ENCODE measurements at regions not wholly inside any gene's neighbourhood (a gene's known extent, or its start where the extent isn't known, plus 50 kb on each side); places are given as distances from the start of the nearest gene placed in this dataset.

DNA sequence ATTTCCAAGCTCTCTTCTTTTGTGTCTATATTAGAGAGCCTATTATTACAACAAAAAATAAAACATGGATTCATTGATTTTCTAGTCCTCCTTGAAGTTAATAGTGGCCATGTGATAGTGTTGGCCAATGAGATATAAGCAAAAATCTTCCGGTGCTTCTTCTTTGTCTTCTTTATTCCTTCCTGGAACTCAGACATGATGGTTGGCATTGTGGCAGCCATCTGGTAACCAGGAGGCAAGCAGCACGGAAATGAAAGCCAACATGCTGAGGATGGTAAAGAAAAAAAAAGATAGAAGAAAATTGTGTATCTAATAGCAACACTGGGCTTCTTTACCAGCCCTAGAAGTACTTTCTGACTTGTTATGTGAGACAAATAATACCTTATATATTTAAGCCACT is 50.8 kb upstream of the SEL1L start:
- Histone ChIP-seq H3K36me3 (no peaks in the 10 kb centered on the region), H3K4me1 (no peaks in the 10 kb centered on the region), H3K27ac (no peak overlapping the region), H3K27me3 (no peaks in the 10 kb centered on the region), H3K9me3 (no peaks in the 10 kb centered on the region), H3K4me3 (no peak overlapping the region)
- no peak for ATAC-seq
- TF ChIP-seq, protein P1, sequence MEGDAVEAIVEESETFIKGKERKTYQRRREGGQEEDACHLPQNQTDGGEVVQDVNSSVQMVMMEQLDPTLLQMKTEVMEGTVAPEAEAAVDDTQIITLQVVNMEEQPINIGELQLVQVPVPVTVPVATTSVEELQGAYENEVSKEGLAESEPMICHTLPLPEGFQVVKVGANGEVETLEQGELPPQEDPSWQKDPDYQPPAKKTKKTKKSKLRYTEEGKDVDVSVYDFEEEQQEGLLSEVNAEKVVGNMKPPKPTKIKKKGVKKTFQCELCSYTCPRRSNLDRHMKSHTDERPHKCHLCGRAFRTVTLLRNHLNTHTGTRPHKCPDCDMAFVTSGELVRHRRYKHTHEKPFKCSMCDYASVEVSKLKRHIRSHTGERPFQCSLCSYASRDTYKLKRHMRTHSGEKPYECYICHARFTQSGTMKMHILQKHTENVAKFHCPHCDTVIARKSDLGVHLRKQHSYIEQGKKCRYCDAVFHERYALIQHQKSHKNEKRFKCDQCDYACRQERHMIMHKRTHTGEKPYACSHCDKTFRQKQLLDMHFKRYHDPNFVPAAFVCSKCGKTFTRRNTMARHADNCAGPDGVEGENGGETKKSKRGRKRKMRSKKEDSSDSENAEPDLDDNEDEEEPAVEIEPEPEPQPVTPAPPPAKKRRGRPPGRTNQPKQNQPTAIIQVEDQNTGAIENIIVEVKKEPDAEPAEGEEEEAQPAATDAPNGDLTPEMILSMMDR (IDR thresholded peaks at IDR 0.05), result no peak
- DNase-seq, result no peak
- intact Hi-C loops (cut with DNase I), result no loop called here

DNA sequence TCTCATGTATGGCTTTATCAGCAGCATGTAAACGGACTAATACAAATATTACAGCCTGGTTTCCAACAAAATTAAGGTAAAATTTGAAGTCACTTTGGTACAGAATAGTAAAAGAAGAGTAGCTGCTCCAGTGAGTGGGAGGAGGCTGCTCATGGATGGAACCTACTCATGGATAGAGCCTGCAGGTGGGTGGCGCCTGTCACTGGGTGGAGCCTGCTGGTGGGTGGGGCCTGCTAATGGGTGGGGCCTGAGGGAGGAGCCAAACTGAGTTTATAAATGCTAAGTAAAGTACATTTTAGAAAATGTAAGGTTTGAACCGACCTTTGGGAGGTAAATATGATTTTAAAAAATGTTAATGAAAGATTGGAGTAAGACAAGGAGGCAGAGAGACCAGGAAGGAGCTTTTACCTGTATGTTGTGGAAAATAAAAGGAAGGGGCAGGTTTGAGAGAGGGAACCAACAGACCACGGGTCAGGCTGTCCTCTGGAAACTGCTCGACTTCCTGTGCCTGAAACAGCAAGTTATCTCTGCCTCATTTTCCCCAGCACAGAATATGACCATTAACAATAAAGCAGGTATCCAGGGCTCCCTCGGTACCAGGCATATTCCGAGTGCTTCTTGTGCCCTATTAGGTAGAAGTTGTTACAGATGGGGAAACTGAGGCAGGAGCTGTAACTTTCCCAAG is 55.9 kb upstream of the SEL1L start:
- no peaks in the 10 kb centered on the region for H3K27me3 ChIP-seq
- DNase-seq (no peak), ATAC-seq (no peak)
- H3K36me3 ChIP-seq, result no peaks in the 10 kb centered on the region
- H3K9me3 ChIP-seq, result no peaks in the 10 kb centered on the region
- intact Hi-C loops (cut with DNase I), result no loop called here
- TF ChIP-seq, protein P1 (IDR thresholded peaks at IDR 0.05), result no peak
- H3K4me3 ChIP-seq, result no peak overlapping the region
- H3K4me1 ChIP-seq, result no peaks in the 10 kb centered on the region
- no peak overlapping the region for H3K27ac ChIP-seq

DNA sequence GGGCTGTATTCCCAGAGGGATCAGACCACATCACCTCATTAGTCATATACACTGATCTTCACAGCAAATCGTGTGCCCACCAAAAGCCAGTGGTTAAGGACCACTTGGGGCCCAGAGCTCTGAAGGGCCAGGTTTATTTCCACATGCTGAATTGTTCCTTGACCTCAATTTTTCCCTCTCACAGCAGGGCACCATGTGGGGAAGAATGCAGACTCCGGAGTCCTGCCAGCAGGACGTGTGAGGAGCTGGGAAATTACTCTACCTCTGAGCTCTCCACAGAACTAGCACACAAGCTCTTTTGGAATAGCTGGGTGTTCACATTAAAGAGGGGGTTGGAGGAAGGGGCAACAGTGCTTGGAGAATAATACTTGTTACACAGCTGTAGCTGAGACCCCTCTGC is 57.6 kb upstream of the SEL1L start:
- Histone ChIP-seq H3K4me1 (no peaks in the 10 kb centered on the region), H3K9me3 (no peaks in the 10 kb centered on the region), H3K27ac (no peak overlapping the region), H3K36me3 (no peaks in the 10 kb centered on the region), H3K27me3 (no peaks in the 10 kb centered on the region), H3K4me3 (no peak overlapping the region)
- no peak for ATAC-seq
- intact Hi-C loops (cut with DNase I), result no loop called here
- no peak for DNase-seq
- TF ChIP-seq, protein P1 (IDR thresholded peaks at IDR 0.05), result no peak

DNA sequence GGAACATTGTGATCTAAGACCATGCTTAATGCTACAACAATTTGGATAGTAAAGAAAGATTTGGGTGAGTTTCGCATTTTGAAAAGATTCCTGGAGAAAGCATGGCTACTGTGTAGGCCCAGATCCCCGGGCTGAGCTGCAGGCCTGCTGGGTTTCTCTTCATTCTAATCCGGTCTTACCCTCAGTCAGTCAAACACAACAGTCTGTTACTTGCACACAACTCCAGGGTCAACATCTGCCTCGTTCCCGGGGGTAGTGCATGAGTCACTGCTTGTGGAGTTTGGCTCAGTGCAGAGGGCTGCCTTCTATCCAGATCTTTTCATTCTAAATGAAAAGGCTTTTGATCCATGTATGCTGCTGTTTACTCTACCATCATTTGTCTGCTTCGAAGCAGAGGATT is 60.4 kb upstream of the SEL1L start:
- Histone ChIP-seq H3K27me3 (no peaks in the 10 kb centered on the region), H3K27ac (no peak overlapping the region), H3K4me1 (no peaks in the 10 kb centered on the region), H3K9me3 (no peaks in the 10 kb centered on the region), H3K4me3 (no peak overlapping the region), H3K36me3 (no peaks in the 10 kb centered on the region)
- TF ChIP-seq, protein P1 (IDR thresholded peaks at IDR 0.05), result no peak
- DNase-seq (no peak), ATAC-seq (no peak)
- intact Hi-C loops (cut with DNase I), result no loop called here

DNA sequence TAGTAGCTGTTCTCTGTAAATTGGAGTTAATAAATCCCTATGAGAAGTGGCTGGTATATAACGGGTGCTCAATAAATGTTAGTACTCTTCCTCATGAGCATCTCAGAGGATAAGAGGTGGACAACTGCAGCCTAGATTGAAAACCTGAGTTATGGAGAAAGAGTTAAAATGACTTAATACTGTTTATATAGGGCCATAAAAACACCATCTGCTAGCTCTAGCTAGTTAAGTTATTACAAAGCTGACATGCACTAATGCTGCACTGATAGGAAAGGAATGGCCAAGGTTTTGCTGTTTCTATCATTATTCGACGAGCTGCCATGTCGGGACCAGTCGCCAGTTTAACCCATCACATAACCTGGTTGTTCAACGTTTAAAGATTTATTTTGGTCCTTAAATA is 72.0 kb upstream of the SEL1L start:
- Histone ChIP-seq H3K27me3 (peaks cover 5% of the 10 kb centered on the region), H3K4me3 (no peak overlapping the region), H3K27ac (no peak overlapping the region), H3K36me3 (no peaks in the 10 kb centered on the region), H3K9me3 (no peaks in the 10 kb centered on the region), H3K4me1 (no peaks in the 10 kb centered on the region)
- TF ChIP-seq, protein P1 (IDR thresholded peaks at IDR 0.05), result no peak
- ATAC-seq, result no peak
- intact Hi-C loops (cut with DNase I), result no loop called here
- DNase-seq, result no peak
